GM12878 (cell line): ENCODE measurements at regions not wholly inside any gene's neighbourhood (a gene's known extent, or its start where the extent isn't known, plus 50 kb on each side); places are given as distances from the start of the nearest gene placed in this dataset.

Source experiments
- CREM ChIP-seq: IDR thresholded peaks from 2 replicates; pipeline ENCODE4 v1.6.1; 2014; ENCODE audit warnings: antibody characterized with exemption, low read depth
- EZH2 ChIP-seq: IDR thresholded peaks from 2 replicates; pipeline ENCODE4 v1.6.1; 2012; ENCODE audit warnings: low read depth, mild to moderate bottlenecking, control low read depth, inconsistent platforms, low read length, borderline replicate concordance; ENCODE audit not compliant: control insufficient read depth
- GABPA ChIP-seq: IDR thresholded peaks from 2 replicates; pipeline ENCODE4 v1.6.1; 2014; ENCODE audit warnings: antibody characterized with exemption, low read depth, mild to moderate bottlenecking, inconsistent platforms
- POLR2AphosphoS5 ChIP-seq: IDR thresholded peaks from 2 replicates; pipeline ENCODE4 v1.6.1; 2011; ENCODE audit warnings: mild to moderate bottlenecking, low read length, inconsistent platforms
- SIN3A ChIP-seq: IDR thresholded peaks from 2 replicates; pipeline ENCODE4 v1.6.1; 2012; ENCODE audit warnings: low read depth, low read length, improper control_type of control experiment
- SMC3 ChIP-seq: IDR thresholded peaks from 2 replicates; pipeline ENCODE4 v1.6.1; 2011; ENCODE audit warnings: low read length, improper control_type of control experiment, borderline replicate concordance

DNA sequence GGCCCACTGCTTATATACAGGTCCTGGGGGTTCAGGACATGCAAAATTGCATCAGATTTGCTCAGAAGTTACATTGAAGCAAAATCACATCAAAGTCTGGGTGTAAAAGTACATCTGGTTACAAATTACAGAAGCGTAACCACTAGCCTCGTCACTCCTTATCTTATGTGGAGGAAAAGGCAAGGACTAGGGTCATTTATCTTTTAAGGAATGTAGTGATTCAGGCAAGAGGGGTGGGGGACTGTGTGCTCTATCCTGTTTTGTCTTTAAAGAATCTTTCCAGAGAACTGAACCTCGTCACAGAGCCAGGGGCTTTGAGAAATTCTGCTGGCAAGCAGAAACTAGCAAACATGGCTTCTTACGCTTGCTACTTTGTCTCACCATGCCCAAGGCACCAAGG, 61.1 kb upstream of the RAB4A start:
- TF ChIP-seq EZH2 (no peak), GABPA (no peak), POLR2AphosphoS5 (no peak), CREM (no peak), SIN3A (no peak), SMC3 (no peak)
